B cell (primary cell): ENCODE measurements at regions not wholly inside any gene's neighbourhood (a gene's known extent, or its start where the extent isn't known, plus 50 kb on each side); places are given as distances from the start of the nearest gene placed in this dataset.

ENCODE experiments used
- ATAC-seq: fragments of 200-7000 bp; cut with Tn5 transposase; one replicate; pipeline ENCODE4 v1.10.0; 2021; ENCODE audit warnings: low read depth, mild to moderate bottlenecking, moderate number of reproducible peaks, moderate library complexity
- CTCF ChIA-PET: fragments of 350-600 bp; sonication (Branson Sonifier 250); formaldehyde crosslinking; loops from one replicate; lab custom pipeline; 2021; ENCODE audit warnings: antibody characterized with exemption, inconsistent platforms; lab: Charles Lee
- POLR2A ChIA-PET: fragments of 350-600 bp; sonication (Branson Sonifier 250); formaldehyde crosslinking; loops from one replicate; lab custom pipeline; 2021; ENCODE audit warnings: antibody characterized with exemption; lab: Charles Lee
- DNase-seq: peaks from one replicate; pipeline ENCODE4 v3.0.0; 2013
- H2AFZ ChIP-seq: 2 replicates; pipeline ENCODE4 v1.6.1; 2012; ENCODE audit warnings: mild to moderate bottlenecking, low read depth, low read length; ENCODE audit not compliant: insufficient read depth, poor library complexity, severe bottlenecking
- H3K27ac ChIP-seq, 2 donors: 1 replicate in 1 of 2; 2 replicates in 1 of 2; pipeline ENCODE4 v1.5.1; 2012 to 2013; ENCODE audit warnings: low read length in 2 of 2, mild to moderate bottlenecking in 2 of 2, moderate library complexity in 1 of 2
- H3K27me3 ChIP-seq, 4 experiments: fragments of 200-600 bp in 1 of 4; sonication (generic) in 1 of 4; replicated peaks in 1 of 4; 1 replicate in 2 of 4; 2 replicates in 2 of 4; pipeline versions ENCODE4 v1.6.1 to v1.7.0; 2013 to 2016; ENCODE audit warnings: low read length in 3 of 4, mild to moderate bottlenecking in 2 of 4, mixed read lengths in 1 of 4, moderate library complexity in 1 of 4; ENCODE audit not compliant: insufficient read depth in 4 of 4, control insufficient read depth in 3 of 4; ENCODE audit errors: control extremely low read depth in 1 of 4
- H3K36me3 ChIP-seq, 2 experiments: replicated peaks in 1 of 2; 1 replicate in 1 of 2; 2 replicates in 1 of 2; pipeline versions ENCODE4 v1.6.1 to v1.7.1; 2013; ENCODE audit warnings: low read length in 1 of 2; ENCODE audit not compliant: insufficient read depth in 2 of 2, control insufficient read depth in 1 of 2; ENCODE audit errors: control extremely low read depth in 1 of 2, extremely low read depth in 1 of 2
- H3K4me1 ChIP-seq, 2 donors: fragments of 200-600 bp in 1 of 2; sonication (generic) in 1 of 2; 1 replicate in 1 of 2; 2 replicates in 1 of 2; pipeline versions ENCODE4 v1.5.1 to v1.6.1; 2013 to 2017; ENCODE audit warnings: low read length in 2 of 2; ENCODE audit not compliant: control insufficient read depth in 2 of 2, insufficient read depth in 2 of 2
- H3K4me2 ChIP-seq: replicated peaks from 2 replicates; pipeline ENCODE3; 2012; ENCODE audit warnings: mild to moderate bottlenecking, low read depth, low read length; ENCODE audit not compliant: poor library complexity, severe bottlenecking
- H3K4me3 ChIP-seq, 5 experiments: fragments of 200-600 bp in 1 of 5; sonication (generic) in 1 of 5; 1 replicate in 3 of 5; 2 replicates in 2 of 5; pipeline versions ENCODE4 v1.5.1 to v1.7.0; 2011 to 2016; ENCODE audit warnings: low read length in 4 of 5, mild to moderate bottlenecking in 4 of 5, low read depth in 2 of 5, control low read depth in 1 of 5, moderate library complexity in 1 of 5; ENCODE audit not compliant: insufficient read depth in 1 of 5; ENCODE audit errors: control extremely low read depth in 1 of 5, extremely low read depth in 1 of 5
- H3K79me2 ChIP-seq: fragments of 200-600 bp; sonication (generic); one replicate; pipeline ENCODE4 v1.6.0; 2016; ENCODE audit warnings: low read length; ENCODE audit not compliant: control insufficient read depth, insufficient read depth
- H3K9ac ChIP-seq: fragments of 200-600 bp; sonication (generic); 2 replicates; pipeline ENCODE4 v1.6.1; 2017; ENCODE audit warnings: mild to moderate bottlenecking, low read length, moderate library complexity
- H3K9me3 ChIP-seq, 3 donors: one replicate each; pipeline versions ENCODE4 v1.6.1 to v1.7.1; 2013; ENCODE audit warnings: low read length in 2 of 3; ENCODE audit not compliant: control insufficient read depth in 2 of 3, insufficient read depth in 1 of 3; ENCODE audit errors: control extremely low read depth in 1 of 3
- H4K20me1 ChIP-seq: 2 replicates; pipeline ENCODE4 v1.6.0; 2012; ENCODE audit warnings: mild to moderate bottlenecking, low read length; ENCODE audit not compliant: insufficient read depth, control insufficient read depth, poor library complexity, severe bottlenecking
- H3K27ac Mint-ChIP-seq: one replicate; pipeline ENCODE4 v1.8.0; 2021; ENCODE audit warnings: mixed read lengths
- H3K27me3 Mint-ChIP-seq: one replicate; pipeline ENCODE4 v1.8.0; 2021; ENCODE audit warnings: mixed read lengths
- H3K4me1 Mint-ChIP-seq: one replicate; pipeline ENCODE4 v1.8.0; 2021; ENCODE audit warnings: mixed read lengths
- H3K4me3 Mint-ChIP-seq: one replicate; pipeline ENCODE4 v1.8.0; 2021; ENCODE audit warnings: mixed read lengths
- H3K9me3 Mint-ChIP-seq: one replicate; pipeline ENCODE4 v1.8.0; 2022; ENCODE audit warnings: mixed read lengths; ENCODE audit not compliant: insufficient read depth
- EZH2 ChIP-seq: IDR thresholded peaks from 2 replicates; pipeline ENCODE4 v1.6.1; 2012; ENCODE audit warnings: borderline replicate concordance, low read depth, mild to moderate bottlenecking, moderate library complexity, low read length; ENCODE audit not compliant: insufficient read depth, poor library complexity, severe bottlenecking
- WGBS: methylation state at CpG from one replicate; pipeline ENCODE4 v1.1.5; 2013; ENCODE audit warnings: missing lambda C conversion rate; ENCODE audit not compliant: insufficient coverage; 5-methylcytosine and 5-hydroxymethylcytosine counted together
- intact Hi-C: fragments of 100-400 bp; cut with micrococcal nuclease; formaldehyde crosslinking; loops from one replicate; pipeline ENCODE4 v1.10.0; 2022
- TF ChIP-seq, protein P1 (sequence below): fragments of 200-600 bp; IDR thresholded peaks from one replicate; pipeline ENCODE4 v1.8.0; 2022; ENCODE audit warnings: antibody characterized with exemption, mild to moderate bottlenecking

DNA sequence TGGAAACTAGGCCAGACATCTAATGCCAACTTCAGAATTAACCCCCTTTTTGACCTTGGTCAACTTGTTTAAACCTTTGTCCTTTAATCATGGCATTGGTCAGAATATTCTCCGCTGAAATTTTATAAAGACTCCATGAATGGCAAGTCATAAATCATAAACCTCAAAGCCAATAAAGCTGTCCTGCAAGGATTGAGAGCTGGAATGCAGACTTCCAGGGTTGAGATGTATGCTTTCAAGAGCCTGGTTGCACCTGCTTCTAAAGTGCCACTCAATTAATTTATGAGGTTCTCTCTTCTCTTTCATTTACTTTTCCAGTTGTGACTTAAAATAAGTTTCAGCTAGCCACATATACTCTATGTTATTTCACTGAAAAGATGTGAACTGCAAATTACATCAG is 136.2 kb upstream of the HCCS start:
- Histone ChIP-seq H3K36me3 (no peaks in the 10 kb centered on the region), H3K79me2 (no peaks in the 10 kb centered on the region), H3K9me3 (no peaks in the 10 kb centered on the region), H3K9ac (no peak overlapping the region), H3K27ac (no peak overlapping the region), H3K4me3 (no peak overlapping the region), H4K20me1 (no peaks in the 10 kb centered on the region), H3K27me3 (no peaks in the 10 kb centered on the region), H3K4me2 (no peak overlapping the region), H3K4me1 (no peaks in the 10 kb centered on the region), H2AFZ (no peak overlapping the region)
- no peaks in the 10 kb centered on the region for H3K27me3 Mint-ChIP-seq
- H3K4me3 Mint-ChIP-seq = no peak overlapping the region
- no CpG with 5 or more reads among the region's 1 CpG for WGBS
- ChIA-PET POLR2A (no interaction called here), CTCF (no interaction called here)
- H3K27ac Mint-ChIP-seq = no peak overlapping the region
- no peak for ATAC-seq
- no peaks in the 10 kb centered on the region for H3K4me1 Mint-ChIP-seq
- H3K9me3 Mint-ChIP-seq = peaks cover 3% of the 10 kb centered on the region
- TF ChIP-seq EZH2 = no peak
- TF ChIP-seq, protein P1, sequence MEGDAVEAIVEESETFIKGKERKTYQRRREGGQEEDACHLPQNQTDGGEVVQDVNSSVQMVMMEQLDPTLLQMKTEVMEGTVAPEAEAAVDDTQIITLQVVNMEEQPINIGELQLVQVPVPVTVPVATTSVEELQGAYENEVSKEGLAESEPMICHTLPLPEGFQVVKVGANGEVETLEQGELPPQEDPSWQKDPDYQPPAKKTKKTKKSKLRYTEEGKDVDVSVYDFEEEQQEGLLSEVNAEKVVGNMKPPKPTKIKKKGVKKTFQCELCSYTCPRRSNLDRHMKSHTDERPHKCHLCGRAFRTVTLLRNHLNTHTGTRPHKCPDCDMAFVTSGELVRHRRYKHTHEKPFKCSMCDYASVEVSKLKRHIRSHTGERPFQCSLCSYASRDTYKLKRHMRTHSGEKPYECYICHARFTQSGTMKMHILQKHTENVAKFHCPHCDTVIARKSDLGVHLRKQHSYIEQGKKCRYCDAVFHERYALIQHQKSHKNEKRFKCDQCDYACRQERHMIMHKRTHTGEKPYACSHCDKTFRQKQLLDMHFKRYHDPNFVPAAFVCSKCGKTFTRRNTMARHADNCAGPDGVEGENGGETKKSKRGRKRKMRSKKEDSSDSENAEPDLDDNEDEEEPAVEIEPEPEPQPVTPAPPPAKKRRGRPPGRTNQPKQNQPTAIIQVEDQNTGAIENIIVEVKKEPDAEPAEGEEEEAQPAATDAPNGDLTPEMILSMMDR = no peak
- no peak for DNase-seq
- intact Hi-C loops = no loop called here

- H4K20me1 ChIP-seq = no peaks in the 10 kb centered on the region
- WGBS = no CpG with 5 or more reads among the region's 1 CpG
- ChIA-PET POLR2A (no interaction called here), CTCF (no interaction called here)
- H3K9me3 Mint-ChIP-seq = no peaks in the 10 kb centered on the region
- TF ChIP-seq EZH2 = no peak
- TF ChIP-seq, protein P1 = no peak
- no peaks in the 10 kb centered on the region for H3K79me2 ChIP-seq
- H3K9ac ChIP-seq = no peak overlapping the region
- H2AFZ ChIP-seq = no peak overlapping the region
- DNase-seq (no peak), ATAC-seq (no peak)
- H3K9me3 ChIP-seq = no peaks in the 10 kb centered on the region
- H3K27ac Mint-ChIP-seq = no peak overlapping the region
- no peak overlapping the region for H3K4me3 Mint-ChIP-seq
- no peaks in the 10 kb centered on the region for H3K4me1 Mint-ChIP-seq
- H3K27ac ChIP-seq = no peak overlapping the region
- H3K4me2 ChIP-seq = no peak overlapping the region
- H3K27me3 ChIP-seq = no peaks in the 10 kb centered on the region
- no peak overlapping the region for H3K4me3 ChIP-seq
- no peaks in the 10 kb centered on the region for H3K27me3 Mint-ChIP-seq
- H3K36me3 ChIP-seq = no peaks in the 10 kb centered on the region
- no peaks in the 10 kb centered on the region for H3K4me1 ChIP-seq
- intact Hi-C loops = no loop called here
These were observed 131.2 kb upstream of the HCCS start for GRCh38 chrX:10979956-10980355.
